HepG2 (cell line): ENCODE measurements at regions not wholly inside any gene's neighbourhood (a gene's known extent, or its start where the extent isn't known, plus 50 kb on each side); places are given as distances from the start of the nearest gene placed in this dataset.

ENCODE experiments used
- ATAC-seq: fragments of 200-7000 bp; cut with Tn5 transposase; 3 replicates; pipeline ENCODE4 v1.9.1; 2020; ENCODE audit warnings: mild to moderate bottlenecking, moderate library complexity
- BruUV-seq: library from RNA; stranded (reverse); fragments of 400-500 nt; replicated peaks from 2 replicates; lab custom pipeline; 2021; lab: Mats Ljungman, UMichigan
- CTCF ChIA-PET: fragments of 300-600 bp; formaldehyde crosslinking; extraction: SDS; loops from one replicate; lab custom pipeline; 2021; ENCODE audit warnings: low total read pairs, inconsistent platforms, low intra/inter-chr PET ratio; lab: Yijun Ruan, JAX
- POLR2A ChIA-PET: fragments of 350-600 bp; sonication (Branson Sonifier 250); formaldehyde crosslinking; loops from one replicate; lab custom pipeline; 2020; ENCODE audit warnings: antibody characterized with exemption, inconsistent platforms; lab: Yijun Ruan, JAX
- DNase-seq: peaks from one replicate; pipeline ENCODE4 v3.0.0-alpha.2; 2015; ENCODE audit warnings: low spot score
- FAIRE-seq: peaks from 3 replicates; lab custom pipeline; 2011; peaks lifted over from hg19 to GRCh38; lab: Jason Lieb, UNC
- H2AFZ ChIP-seq: one replicate; pipeline ENCODE4 v1.6.1; 2011; ENCODE audit warnings: low read length, inconsistent platforms
- H3K27ac ChIP-seq: fragments of 300-600 bp; 3 replicates; pipeline ENCODE4 v1.8.0; 2011; ENCODE audit warnings: mixed run types, mild to moderate bottlenecking, mixed read lengths, low read length, inconsistent platforms; ENCODE audit not compliant: insufficient read depth; ENCODE audit errors: extremely low read length
- H3K27me3 ChIP-seq, 2 experiments: fragments of 200-600 bp in 1 of 2; 2 replicates in 1 of 2; 3 replicates in 1 of 2; pipeline versions ENCODE4 v1.6.0 to v1.8.0; 2011; ENCODE audit warnings: low read length in 2 of 2, mild to moderate bottlenecking in 2 of 2, moderate library complexity in 2 of 2, inconsistent platforms in 1 of 2; ENCODE audit not compliant: insufficient read depth in 2 of 2, control insufficient read depth in 1 of 2
- H3K36me3 ChIP-seq, 2 experiments: fragments of 200-600 bp in 1 of 2; replicated peaks in 1 of 2; 2 replicates in 1 of 2; 3 replicates in 1 of 2; pipeline versions ENCODE4 v1.5.1 to v1.8.0; 2011; ENCODE audit warnings: low read length in 2 of 2, inconsistent platforms in 1 of 2; ENCODE audit not compliant: insufficient read depth in 2 of 2, control insufficient read depth in 1 of 2
- H3K4me1 ChIP-seq: 2 replicates; pipeline ENCODE4 v1.5.1; 2012; ENCODE audit warnings: low read length, inconsistent platforms; ENCODE audit not compliant: insufficient read depth
- H3K4me2 ChIP-seq: 2 replicates; pipeline ENCODE4 v1.6.0; 2011; ENCODE audit warnings: low read depth, low read length, inconsistent platforms
- H3K4me3 ChIP-seq, 3 experiments: fragments of 200-600 bp in 1 of 3; sonication (generic), shearing (Covaris generic) in 1 of 3; replicated peaks in 1 of 3; 2 replicates each; pipeline ENCODE4 v1.5.1; 2011 to 2016; ENCODE audit warnings: low read length in 3 of 3, inconsistent platforms in 2 of 3, low read depth in 2 of 3, mild to moderate bottlenecking in 2 of 3, control low read depth in 1 of 3, mixed read lengths in 1 of 3; ENCODE audit not compliant: insufficient read depth in 1 of 3
- H3K79me2 ChIP-seq: one replicate; pipeline ENCODE4 v1.6.1; 2011; ENCODE audit warnings: low read length, inconsistent platforms; ENCODE audit not compliant: insufficient read depth
- H3K9ac ChIP-seq: 2 replicates; pipeline ENCODE4 v1.6.0; 2011; ENCODE audit warnings: mild to moderate bottlenecking, low read depth, low read length, inconsistent platforms; ENCODE audit not compliant: insufficient read depth
- H3K9me3 ChIP-seq: 2 replicates; pipeline ENCODE4 v1.5.1; 2012; ENCODE audit warnings: mild to moderate bottlenecking, low read length
- H4K20me1 ChIP-seq: 2 replicates; pipeline ENCODE4 v1.6.0; 2011; ENCODE audit warnings: inconsistent platforms, mild to moderate bottlenecking, low read length, moderate library complexity; ENCODE audit not compliant: insufficient read depth
- HOXD1 ChIP-seq: sonication (generic); formaldehyde crosslinking; IDR thresholded peaks from 2 replicates; pipeline ENCODE4 v1.5.0; 2020; ENCODE audit warnings: missing genetic modification reagents
- IKZF4 ChIP-seq: sonication (generic); formaldehyde crosslinking; IDR thresholded peaks from 2 replicates; pipeline ENCODE4 v1.5.1; 2020; ENCODE audit warnings: borderline replicate concordance, mild to moderate bottlenecking, low read depth, missing genetic modification reagents; ENCODE audit errors: not compliant biosample characterization
- ZNF503 ChIP-seq: sonication (generic); formaldehyde crosslinking; IDR thresholded peaks from 2 replicates; pipeline ENCODE4 v1.4.0; 2020; ENCODE audit warnings: missing genetic modification reagents
- WGBS: methylation state at CpG from one replicate; pipeline ENCODE4 v1.1.6; 2017; ENCODE audit warnings: low lambda C conversion rate; 5-methylcytosine and 5-hydroxymethylcytosine counted together
- in situ Hi-C: cut with HindIII; loops from 2 replicates; pipeline ENCODE4 v1.10.0; 2017; ENCODE audit warnings: low pct_unique_long_range_greater_than_20kb; ENCODE audit not compliant: extremely low pct_ligation_motif_present
- intact Hi-C: fragments of 100-400 bp; cut with micrococcal nuclease; formaldehyde crosslinking; loops from one replicate; pipeline ENCODE4 v1.10.0; 2022; ENCODE audit not compliant: unreplicated experiment

GRCh38 chr7:63040336-63040735, 958.3 kb upstream of the ZNF722 start:
- POLR2A ChIA-PET, result no interaction called here
- DNase-seq (no peak), FAIRE-seq (no peak), ATAC-seq (no peak)
- Histone ChIP-seq H3K36me3 (no peaks in the 10 kb centered on the region), H3K9ac (no peak overlapping the region), H3K4me2 (no peak overlapping the region), H2AFZ (no peak overlapping the region), H3K4me3 (no peak overlapping the region), H3K27me3 (no peaks in the 10 kb centered on the region), H3K79me2 (no peaks in the 10 kb centered on the region), H4K20me1 (no peaks in the 10 kb centered on the region), H3K9me3 (peaks cover 96% of the 10 kb centered on the region), H3K27ac (no peak overlapping the region), H3K4me1 (no peaks in the 10 kb centered on the region)
- WGBS, result 59% methylated on average over 12 of the region's 12 CpGs
- no TSS peak for BruUV-seq
- intact Hi-C loops (no loop called here), in situ Hi-C loops (no loop called here)
- TF ChIP-seq ZNF503 (CRISPR knock-in tag) (no peak), IKZF4 (CRISPR knock-in tag) (no peak)
- CTCF ChIA-PET, result no interaction called here

DNA sequence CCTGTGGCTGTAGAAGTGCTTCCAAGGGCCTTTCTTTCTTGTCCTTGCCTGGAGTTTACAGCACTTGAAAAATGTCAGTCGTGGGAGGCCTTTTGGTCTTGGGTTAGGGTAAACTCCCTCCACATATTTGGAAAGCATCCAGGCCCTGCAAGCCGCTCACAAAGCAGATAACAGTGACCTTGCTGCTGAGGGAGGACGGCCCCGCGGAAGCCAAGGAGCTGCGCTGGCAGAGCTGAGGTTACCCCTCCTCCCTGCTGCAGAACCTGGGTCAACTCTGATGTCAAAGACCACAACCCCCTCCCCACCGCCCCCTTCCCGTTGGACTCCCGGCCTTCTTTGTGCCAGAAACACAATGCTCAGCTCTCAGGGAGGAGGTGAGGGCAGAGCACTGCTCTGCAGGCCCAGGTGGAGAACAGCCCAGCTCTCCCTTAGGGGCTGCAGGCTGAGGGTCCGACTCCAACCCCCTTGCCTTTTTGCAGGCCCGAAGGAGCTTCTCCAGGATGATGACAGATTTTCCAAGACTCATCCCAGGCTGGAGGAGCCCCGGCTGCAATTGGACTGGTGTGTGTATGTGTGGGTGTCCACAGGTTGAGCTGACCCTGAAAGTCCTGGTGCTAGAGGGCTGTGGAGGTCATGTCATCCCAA, 957.6 kb upstream of the ZNF722 start:
- in situ Hi-C loops, result no loop called here
- TF ChIP-seq HOXD1 (CRISPR knock-in tag), result no peak
- TF ChIP-seq, all 625 proteins: peak for 0
- Histone ChIP-seq H3K27ac (no peak overlapping the region), H3K79me2 (no peaks in the 10 kb centered on the region), H3K4me3 (no peak overlapping the region), H3K36me3 (no peaks in the 10 kb centered on the region), H3K4me2 (no peak overlapping the region), H3K27me3 (no peaks in the 10 kb centered on the region), H3K9me3 (peaks cover 98% of the 10 kb centered on the region), H2AFZ (no peak overlapping the region), H4K20me1 (no peaks in the 10 kb centered on the region), H3K9ac (no peak overlapping the region), H3K4me1 (no peaks in the 10 kb centered on the region)
- DNase-seq (no peak), ATAC-seq (no peak), FAIRE-seq (no peak)
- ChIA-PET CTCF (no interaction called here), POLR2A (no interaction called here)
- 20% methylated on average over 2 of the region's 12 CpGs for WGBS
- BruUV-seq, result no TSS peak
- intact Hi-C loops, result no loop called here
